RWPE1 (cell line): ENCODE measurements at regions not wholly inside any gene's neighbourhood (a gene's known extent, or its start where the extent isn't known, plus 50 kb on each side); places are given as distances from the start of the nearest gene placed in this dataset.

ENCODE experiments used
- CTCF ChIA-PET: fragments of 350-600 bp; sonication (Branson Sonifier 250); formaldehyde crosslinking; extraction: SDS; loops from one replicate; lab custom pipeline; 2021; lab: Yijun Ruan, JAX
- POLR2A ChIA-PET: fragments of 400-600 bp; formaldehyde crosslinking; extraction: SDS; loops from one replicate; lab custom pipeline; 2020; ENCODE audit warnings: antibody characterized with exemption; ENCODE audit not compliant: low non-redundant PET; lab: Yijun Ruan, JAX
- DNase-seq: peaks from one replicate; pipeline ENCODE4 v3.0.0; 2012; ENCODE audit warnings: low spot score
- H3K27ac ChIP-seq: fragments of 450-650 bp; 2 replicates; pipeline ENCODE4 v1.5.1; 2017
- TF ChIP-seq, protein P1 (sequence below): fragments of 450-650 bp; conservative IDR thresholded peaks from 2 replicates; pipeline ENCODE4 v1.5.1; 2017; ENCODE audit warnings: low read depth, mild to moderate bottlenecking

DNA sequence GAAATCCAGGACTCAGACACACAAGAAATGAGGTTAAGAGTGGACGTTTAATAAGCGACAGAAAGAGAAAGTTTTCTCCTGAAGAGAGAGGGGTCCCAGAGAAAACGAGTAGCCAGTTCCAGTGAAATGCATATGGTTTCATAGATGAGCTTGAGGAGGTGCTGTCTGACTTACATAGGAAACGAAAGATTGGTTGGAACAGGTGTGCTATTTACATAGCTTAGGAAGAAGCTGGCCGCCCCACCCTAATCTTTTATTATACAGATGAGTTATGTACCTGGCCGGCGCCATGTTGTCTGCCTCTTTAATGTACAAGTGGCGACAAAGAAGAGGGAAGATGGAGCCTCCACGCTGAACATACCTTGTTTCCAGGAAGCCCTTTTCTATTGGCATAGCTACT is 223.0 kb downstream of the SLC6A15 start:
- TF ChIP-seq, protein P1, sequence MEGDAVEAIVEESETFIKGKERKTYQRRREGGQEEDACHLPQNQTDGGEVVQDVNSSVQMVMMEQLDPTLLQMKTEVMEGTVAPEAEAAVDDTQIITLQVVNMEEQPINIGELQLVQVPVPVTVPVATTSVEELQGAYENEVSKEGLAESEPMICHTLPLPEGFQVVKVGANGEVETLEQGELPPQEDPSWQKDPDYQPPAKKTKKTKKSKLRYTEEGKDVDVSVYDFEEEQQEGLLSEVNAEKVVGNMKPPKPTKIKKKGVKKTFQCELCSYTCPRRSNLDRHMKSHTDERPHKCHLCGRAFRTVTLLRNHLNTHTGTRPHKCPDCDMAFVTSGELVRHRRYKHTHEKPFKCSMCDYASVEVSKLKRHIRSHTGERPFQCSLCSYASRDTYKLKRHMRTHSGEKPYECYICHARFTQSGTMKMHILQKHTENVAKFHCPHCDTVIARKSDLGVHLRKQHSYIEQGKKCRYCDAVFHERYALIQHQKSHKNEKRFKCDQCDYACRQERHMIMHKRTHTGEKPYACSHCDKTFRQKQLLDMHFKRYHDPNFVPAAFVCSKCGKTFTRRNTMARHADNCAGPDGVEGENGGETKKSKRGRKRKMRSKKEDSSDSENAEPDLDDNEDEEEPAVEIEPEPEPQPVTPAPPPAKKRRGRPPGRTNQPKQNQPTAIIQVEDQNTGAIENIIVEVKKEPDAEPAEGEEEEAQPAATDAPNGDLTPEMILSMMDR = no peak
- POLR2A ChIA-PET = no interaction called here
- DNase-seq = no peak
- CTCF ChIA-PET = interaction anchor here (0.6 kb wide), 1 partner anchor 349 kb away, joined by 3 read pairs; no protein-coding TSS in a partner anchor
- no peak overlapping the region for H3K27ac ChIP-seq

DNA sequence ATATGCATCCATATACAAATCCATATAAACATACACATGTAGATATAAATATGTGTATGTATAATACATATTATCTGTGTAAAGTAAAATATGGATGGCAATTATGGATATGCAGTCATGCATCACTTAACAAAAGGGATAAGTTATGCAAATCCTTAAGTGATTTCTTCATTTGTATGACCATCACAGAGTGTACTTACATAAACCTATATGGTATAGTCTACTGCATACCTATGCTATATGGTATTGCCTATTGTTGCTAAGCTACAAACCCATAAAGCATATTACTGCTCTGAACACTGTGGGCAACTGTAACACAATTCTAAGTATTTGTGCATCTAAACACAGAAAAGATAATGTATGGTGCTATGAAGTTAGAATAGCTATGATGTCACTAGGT is 227.2 kb downstream of the SLC6A15 start:
- ChIA-PET POLR2A (no interaction called here), CTCF (interaction anchor here (0.9 kb wide), 1 partner anchor 354 kb away, joined by 3 read pairs; no protein-coding TSS in a partner anchor)
- TF ChIP-seq, protein P1 = no peak
- DNase-seq = no peak
- no peak overlapping the region for H3K27ac ChIP-seq

DNA sequence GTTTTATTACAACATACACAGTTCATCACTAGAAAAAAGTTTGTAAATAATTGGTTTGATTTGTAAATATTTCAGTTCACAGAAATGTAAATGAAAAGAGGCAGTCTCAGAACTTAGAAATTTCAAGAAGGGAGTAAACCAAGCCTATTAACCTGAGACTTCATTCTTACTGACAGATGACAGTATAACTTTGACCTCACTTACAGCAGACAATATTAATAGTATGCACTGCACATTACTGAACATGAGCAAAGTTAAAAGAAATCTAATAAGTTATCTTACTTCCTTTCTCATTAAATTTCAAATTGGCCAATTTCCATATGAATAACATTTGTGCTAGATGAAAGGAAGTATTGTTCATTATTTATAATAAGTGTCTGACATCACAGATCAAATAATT is 235.8 kb downstream of the SLC6A15 start:
- no peak for DNase-seq
- no peak overlapping the region for H3K27ac ChIP-seq
- CTCF ChIA-PET = no interaction called here
- POLR2A ChIA-PET = no interaction called here
- TF ChIP-seq, protein P1 = no peak

DNA sequence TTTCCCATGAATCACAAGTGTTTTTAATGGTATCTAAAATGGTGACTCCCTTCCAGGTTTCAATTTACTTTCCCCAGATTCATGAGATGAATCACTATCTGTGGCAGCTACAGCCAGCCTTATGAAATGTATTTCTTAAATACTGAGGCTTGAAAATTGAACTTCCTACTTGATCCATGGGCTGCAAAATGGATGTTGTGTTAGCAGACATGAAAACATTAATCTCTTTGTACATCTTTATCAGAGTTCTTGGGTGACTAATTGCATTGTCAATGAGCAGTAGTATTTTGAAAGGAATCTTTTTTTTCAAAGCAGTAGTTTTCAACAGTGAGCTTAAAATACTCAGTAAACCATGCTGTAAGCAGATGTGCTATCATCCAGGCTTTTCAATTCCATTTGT is 250.8 kb downstream of the SLC6A15 start:
- ChIA-PET CTCF (no interaction called here), POLR2A (no interaction called here)
- TF ChIP-seq, protein P1 = no peak
- H3K27ac ChIP-seq = no peak overlapping the region
- no peak for DNase-seq

DNA sequence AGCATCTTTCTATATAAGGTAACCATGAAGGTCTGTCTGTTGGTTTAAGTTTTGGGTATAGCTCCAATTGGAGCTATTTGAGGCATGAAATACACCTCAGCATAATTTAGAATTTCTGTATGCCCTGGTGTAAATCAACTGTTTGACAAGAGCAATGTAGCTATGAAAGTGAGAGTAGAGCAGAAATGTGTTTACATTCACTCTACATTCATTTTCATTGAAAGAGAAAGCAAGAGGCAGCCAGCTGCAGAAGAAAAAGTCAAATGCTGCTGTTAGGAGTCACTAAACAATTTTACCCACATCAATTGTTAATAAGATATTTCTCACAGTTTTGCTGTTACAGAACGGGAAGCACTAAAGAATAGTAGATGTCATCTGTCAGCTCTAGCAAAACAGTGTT is 252.5 kb downstream of the SLC6A15 start:
- ChIA-PET POLR2A (no interaction called here), CTCF (interaction anchor here (1.2 kb wide), 1 partner anchor 10 kb away, joined by 4 read pairs; no protein-coding TSS in a partner anchor)
- H3K27ac ChIP-seq = no peak overlapping the region
- DNase-seq = no peak
- TF ChIP-seq, protein P1 = no peak

DNA sequence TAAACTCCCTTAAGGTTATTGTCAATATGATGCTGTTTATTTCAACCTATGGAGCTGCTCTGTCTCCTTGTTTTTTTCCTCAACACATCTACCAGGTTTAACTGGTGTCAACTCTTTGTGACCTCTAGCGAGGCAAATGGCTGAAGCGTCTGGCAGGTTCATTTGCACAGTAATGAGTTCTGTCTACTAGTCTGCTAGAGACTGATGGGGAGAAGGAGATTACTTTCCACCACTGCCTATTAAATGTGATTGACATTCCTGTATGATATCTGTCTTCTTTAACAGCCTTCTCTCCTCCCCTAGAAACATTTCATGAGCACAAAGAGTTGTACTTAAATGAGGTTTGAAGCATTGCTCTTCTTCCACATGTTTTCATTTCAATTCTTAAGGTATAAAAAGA is 253.7 kb downstream of the SLC6A15 start:
- DNase-seq = no peak
- TF ChIP-seq, protein P1 = no peak
- ChIA-PET POLR2A (no interaction called here), CTCF (no interaction called here)
- no peak overlapping the region for H3K27ac ChIP-seq
